Natural killer cell (primary cell): ENCODE measurements at regions not wholly inside any gene's neighbourhood (a gene's known extent, or its start where the extent isn't known, plus 50 kb on each side); places are given as distances from the start of the nearest gene placed in this dataset.

Source experiments
- ATAC-seq, 3 donors: fragments of 150-1000 bp in 2 of 3; fragments of 200-7000 bp in 1 of 3; cut with Tn5 transposase; 1 replicate in 1 of 3; 2 replicates in 2 of 3; pipeline ENCODE4 v1.10.0; 2021; ENCODE audit warnings: mild to moderate bottlenecking in 2 of 3, moderate library complexity in 2 of 3
- DNase-seq, 2 donors: peaks; one replicate each; pipeline versions ENCODE4 v3.0.0 to v3.0.0-alpha.2; 2013 to 2021; ENCODE audit warnings: mixed read lengths in 1 of 2
- H3K27ac ChIP-seq: one replicate; pipeline ENCODE4 v1.5.1; 2013; ENCODE audit warnings: mild to moderate bottlenecking, low read length
- H3K27me3 ChIP-seq: one replicate; pipeline ENCODE4 v1.6.1; 2013; ENCODE audit warnings: low read length; ENCODE audit not compliant: control insufficient read depth, insufficient read depth
- H3K36me3 ChIP-seq: one replicate; pipeline ENCODE4 v1.6.1; 2013; ENCODE audit warnings: low read length; ENCODE audit not compliant: control insufficient read depth, insufficient read depth
- H3K4me1 ChIP-seq: one replicate; pipeline ENCODE4 v1.6.1; 2013; ENCODE audit warnings: low read length; ENCODE audit not compliant: control insufficient read depth, insufficient read depth
- H3K4me3 ChIP-seq: one replicate; pipeline ENCODE4 v1.5.1; 2013; ENCODE audit warnings: low read length
- H3K9me3 ChIP-seq: one replicate; pipeline ENCODE4 v1.6.1; 2013; ENCODE audit warnings: low read length; ENCODE audit not compliant: control insufficient read depth, insufficient read depth
- H3K27ac Mint-ChIP-seq, 2 donors: one replicate each; pipeline ENCODE4 v1.8.0; 2022; ENCODE audit warnings: mild to moderate bottlenecking in 2 of 2, mixed read lengths in 2 of 2, moderate library complexity in 1 of 2
- H3K27me3 Mint-ChIP-seq, 2 donors: one replicate each; pipeline ENCODE4 v1.8.0; 2022; ENCODE audit warnings: low read depth in 2 of 2, mixed read lengths in 2 of 2
- H3K36me3 Mint-ChIP-seq: one replicate; pipeline ENCODE4 v1.8.0; 2022; ENCODE audit warnings: mixed read lengths
- H3K4me1 Mint-ChIP-seq, 2 donors: one replicate each; pipeline ENCODE4 v1.8.0; 2022; ENCODE audit warnings: mixed read lengths in 2 of 2
- H3K4me3 Mint-ChIP-seq: one replicate; pipeline ENCODE4 v1.8.0; 2022; ENCODE audit warnings: mild to moderate bottlenecking, moderate library complexity, mixed read lengths
- H3K9me3 Mint-ChIP-seq, 2 donors: one replicate each; pipeline ENCODE4 v1.8.0; 2022; ENCODE audit warnings: mixed read lengths in 2 of 2
- CTCF ChIP-seq: fragments of 200-600 bp; IDR thresholded peaks from one replicate; pipeline ENCODE4 v1.8.0; 2022; ENCODE audit warnings: antibody characterized with exemption
- WGBS: methylation state at CpG from one replicate; pipeline ENCODE4 v1.1.7; 2013; ENCODE audit warnings: missing lambda C conversion rate; ENCODE audit not compliant: insufficient coverage; 5-methylcytosine and 5-hydroxymethylcytosine counted together
- intact Hi-C: fragments of 100-400 bp; cut with micrococcal nuclease; formaldehyde crosslinking; loops from one replicate; pipeline ENCODE4 v1.14.2; 2022

GRCh38 chr18:68435581-68435980, 279.3 kb downstream of the TMX3 start:
- no peak for ATAC-seq
- no peak overlapping the region for H3K27ac Mint-ChIP-seq
- Histone ChIP-seq H3K36me3 (no peaks in the 10 kb centered on the region), H3K4me1 (no peaks in the 10 kb centered on the region), H3K27me3 (no peaks in the 10 kb centered on the region), H3K4me3 (no peak overlapping the region), H3K27ac (no peak overlapping the region), H3K9me3 (no peaks in the 10 kb centered on the region)
- DNase-seq = no peak
- no peak for TF ChIP-seq CTCF
- H3K36me3 Mint-ChIP-seq = no peaks in the 10 kb centered on the region
- no peak overlapping the region for H3K4me3 Mint-ChIP-seq
- H3K4me1 Mint-ChIP-seq = peaks cover 0 to 5% of the 10 kb centered on the region in 2 donors
- H3K27me3 Mint-ChIP-seq = no peaks in the 10 kb centered on the region
- 76% methylated on average over 2 of the region's 2 CpGs for WGBS
- intact Hi-C loops = no loop called here
- H3K9me3 Mint-ChIP-seq = peaks cover 13 to 17% of the 10 kb centered on the region in 2 donors

GRCh38 chr18:68431922-68432198, 283.0 kb downstream of the TMX3 start:
- DNase-seq (no peak), ATAC-seq (no peak)
- Mint-ChIP-seq H3K27me3 (no peaks in the 10 kb centered on the region), H3K4me3 (no peak overlapping the region), H3K4me1 (peaks cover 0 to 5% of the 10 kb centered on the region in 2 donors), H3K9me3 (peaks cover 13 to 16% of the 10 kb centered on the region in 2 donors), H3K27ac (no peak overlapping the region), H3K36me3 (no peaks in the 10 kb centered on the region)
- no peaks in the 10 kb centered on the region for H3K36me3 ChIP-seq
- H3K27me3 ChIP-seq = no peaks in the 10 kb centered on the region
- 85% methylated on average over 5 of the region's 5 CpGs for WGBS
- no peak for TF ChIP-seq CTCF
- no peak overlapping the region for H3K27ac ChIP-seq
- intact Hi-C loops = no loop called here
- no peaks in the 10 kb centered on the region for H3K9me3 ChIP-seq
- no peaks in the 10 kb centered on the region for H3K4me1 ChIP-seq
- H3K4me3 ChIP-seq = no peak overlapping the region

- no peak overlapping the region for H3K4me3 ChIP-seq
- H3K27ac Mint-ChIP-seq = no peak overlapping the region
- 67% methylated on average over 6 of the region's 6 CpGs for WGBS
- H3K4me3 Mint-ChIP-seq = no peak overlapping the region
- no peaks in the 10 kb centered on the region for H3K27me3 Mint-ChIP-seq
- H3K9me3 ChIP-seq = no peaks in the 10 kb centered on the region
- peaks cover 11 to 14% of the 10 kb centered on the region in 2 donors for H3K9me3 Mint-ChIP-seq
- no peaks in the 10 kb centered on the region for H3K27me3 ChIP-seq
- intact Hi-C loops = no loop called here
- peaks cover 0 to 2% of the 10 kb centered on the region in 2 donors for H3K4me1 Mint-ChIP-seq
- H3K36me3 ChIP-seq = no peaks in the 10 kb centered on the region
- no peak overlapping the region for H3K27ac ChIP-seq
- no peaks in the 10 kb centered on the region for H3K4me1 ChIP-seq
- ATAC-seq (no peak), DNase-seq (no peak)
- H3K36me3 Mint-ChIP-seq = no peaks in the 10 kb centered on the region
- TF ChIP-seq CTCF = no peak
Measured at GRCh38 chr18:68431111-68431921, 283.6 kb downstream of the TMX3 start.

- H3K9me3 ChIP-seq = no peaks in the 10 kb centered on the region
- intact Hi-C loops = no loop called here
- no peaks in the 10 kb centered on the region for H3K27me3 ChIP-seq
- H3K27ac ChIP-seq = no peak overlapping the region
- Mint-ChIP-seq H3K4me3 (no peak overlapping the region), H3K4me1 (no peaks in the 10 kb centered on the region), H3K9me3 (peaks cover 6 to 11% of the 10 kb centered on the region in 2 donors), H3K36me3 (no peaks in the 10 kb centered on the region), H3K27ac (no peak overlapping the region), H3K27me3 (no peaks in the 10 kb centered on the region)
- no peak for TF ChIP-seq CTCF
- no peaks in the 10 kb centered on the region for H3K4me1 ChIP-seq
- ATAC-seq = no peak
- H3K36me3 ChIP-seq = no peaks in the 10 kb centered on the region
- DNase-seq = no peak
- no peak overlapping the region for H3K4me3 ChIP-seq
- no CpG with 5 or more reads among the region's 2 CpGs for WGBS
Measured at GRCh38 chr18:68429841-68430240, 285.1 kb downstream of the TMX3 start.
